ENCODE measurements at regions not wholly inside any gene's neighbourhood (a gene's known extent, or its start where the extent isn't known, plus 50 kb on each side); places are given as distances from the start of the nearest gene placed in this dataset.
A peak's percentile ranks its signal among the peaks of the same experiment; 100 is the strongest.

DNA sequence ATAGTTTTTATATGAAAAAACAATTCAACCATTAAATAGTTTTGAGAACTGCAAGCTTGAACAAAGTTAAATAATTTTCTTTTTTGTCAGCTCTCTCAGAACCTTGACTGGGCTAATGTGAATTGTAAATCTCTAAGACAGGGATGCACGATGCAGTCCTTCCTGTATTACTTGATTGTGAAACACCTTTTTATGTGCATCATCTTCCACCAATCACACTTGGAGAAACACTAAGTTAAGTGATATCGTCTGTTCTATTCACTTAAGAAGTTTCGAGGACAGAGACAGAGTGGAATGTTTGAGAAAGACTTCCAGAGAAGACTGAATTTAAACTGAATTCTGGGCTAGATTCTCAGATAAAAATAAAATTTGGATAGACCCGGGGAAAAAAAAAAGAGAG, 238.2 kb downstream of the MREG start:
- Histone ChIP-seq H3K27ac (no peak overlapping the region), H3K4me1 (ENCODE audit: low read depth) (peaks cover 36% of the 10 kb centered on the region), H3K4me3 (no peak overlapping the region), H3K27me3 (no peaks in the 10 kb centered on the region), H3K36me3 (no peaks in the 10 kb centered on the region), H3K9me3 (ENCODE audit: low read depth) (no peaks in the 10 kb centered on the region)
- TF ChIP-seq, protein P1, sequence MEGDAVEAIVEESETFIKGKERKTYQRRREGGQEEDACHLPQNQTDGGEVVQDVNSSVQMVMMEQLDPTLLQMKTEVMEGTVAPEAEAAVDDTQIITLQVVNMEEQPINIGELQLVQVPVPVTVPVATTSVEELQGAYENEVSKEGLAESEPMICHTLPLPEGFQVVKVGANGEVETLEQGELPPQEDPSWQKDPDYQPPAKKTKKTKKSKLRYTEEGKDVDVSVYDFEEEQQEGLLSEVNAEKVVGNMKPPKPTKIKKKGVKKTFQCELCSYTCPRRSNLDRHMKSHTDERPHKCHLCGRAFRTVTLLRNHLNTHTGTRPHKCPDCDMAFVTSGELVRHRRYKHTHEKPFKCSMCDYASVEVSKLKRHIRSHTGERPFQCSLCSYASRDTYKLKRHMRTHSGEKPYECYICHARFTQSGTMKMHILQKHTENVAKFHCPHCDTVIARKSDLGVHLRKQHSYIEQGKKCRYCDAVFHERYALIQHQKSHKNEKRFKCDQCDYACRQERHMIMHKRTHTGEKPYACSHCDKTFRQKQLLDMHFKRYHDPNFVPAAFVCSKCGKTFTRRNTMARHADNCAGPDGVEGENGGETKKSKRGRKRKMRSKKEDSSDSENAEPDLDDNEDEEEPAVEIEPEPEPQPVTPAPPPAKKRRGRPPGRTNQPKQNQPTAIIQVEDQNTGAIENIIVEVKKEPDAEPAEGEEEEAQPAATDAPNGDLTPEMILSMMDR (IDR thresholded peaks at IDR 0.05; ENCODE audit: low read depth, low read length): no peak
- DNase-seq (ENCODE audit: low read depth in 1 of 2, low spot score in 1 of 2): peak in 1 of 2 donors; percentile 32

DNA sequence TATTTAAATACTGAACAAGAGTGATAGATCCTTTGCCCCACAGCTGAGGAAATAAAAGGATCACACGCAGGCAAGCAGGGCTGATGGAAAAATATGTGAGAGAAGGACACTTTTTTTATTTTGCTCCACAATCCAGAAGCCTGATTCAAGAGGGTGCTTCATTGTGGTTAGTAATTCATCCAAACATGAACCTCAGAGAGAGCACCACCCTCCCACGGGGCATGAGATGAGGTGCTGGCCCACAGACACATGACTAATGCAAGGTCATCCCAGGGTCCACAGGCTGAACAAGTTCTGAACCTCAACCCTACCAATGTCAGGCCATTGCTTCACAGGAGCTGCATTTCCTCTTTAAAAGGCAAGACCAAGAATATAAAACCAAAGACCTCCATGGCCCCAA, 239.6 kb downstream of the MREG start:
- TF ChIP-seq, protein P1 (IDR thresholded peaks at IDR 0.05; ENCODE audit: low read depth, low read length): no peak
- peaks cover 37% of the 10 kb centered on the region for H3K4me1 ChIP-seq (ENCODE audit: low read depth)
- no peak overlapping the region for H3K4me3 ChIP-seq
- no peaks in the 10 kb centered on the region for H3K9me3 ChIP-seq (ENCODE audit: low read depth)
- H3K36me3 ChIP-seq: no peaks in the 10 kb centered on the region
- no peaks in the 10 kb centered on the region for H3K27me3 ChIP-seq
- H3K27ac ChIP-seq: no peak overlapping the region
- peak in 1 of 2 donors; percentile 95 for DNase-seq (ENCODE audit: low read depth in 1 of 2, low spot score in 1 of 2)

DNA sequence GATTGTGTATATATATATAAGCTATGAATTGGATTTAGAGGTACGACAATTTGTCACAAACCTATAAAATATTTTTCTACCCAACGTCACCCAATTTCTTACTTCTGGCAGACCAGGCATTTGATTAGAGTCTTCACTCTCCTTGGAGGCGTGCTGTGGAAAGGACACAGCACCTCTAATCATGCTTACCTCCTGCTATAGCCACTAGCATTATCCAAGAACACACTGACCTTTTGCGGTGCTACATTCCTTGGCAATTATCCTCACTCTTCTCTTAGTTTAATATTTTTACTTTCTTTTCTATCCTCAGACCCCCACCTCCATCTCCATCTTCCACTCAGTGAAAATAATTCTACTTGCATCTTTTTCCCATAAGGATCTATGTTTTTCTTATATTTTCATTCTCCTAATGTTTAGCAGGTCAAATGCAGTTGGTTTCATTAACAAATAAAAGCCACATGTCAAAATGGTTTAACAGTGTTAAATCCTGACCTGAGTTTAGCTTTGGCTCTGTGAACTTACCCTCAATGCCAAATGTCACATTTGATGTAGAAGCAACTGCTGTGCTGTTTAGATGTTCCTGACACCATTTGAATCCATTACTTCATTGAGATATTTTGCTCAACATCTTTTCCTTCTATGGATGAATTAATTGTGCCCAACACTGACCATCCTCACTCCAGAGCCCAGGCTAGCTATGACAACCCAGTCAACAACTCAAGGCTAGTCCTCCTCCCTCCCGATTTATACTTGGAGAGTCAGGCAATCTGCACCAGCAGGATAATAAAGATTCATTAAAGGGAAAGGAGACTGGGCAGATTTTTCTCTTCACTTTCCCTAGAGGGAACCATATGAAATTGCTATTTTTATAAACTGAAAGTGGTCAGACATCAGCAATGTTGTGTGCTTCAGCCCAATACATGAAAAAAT, 240.5 kb downstream of the MREG start:
- Histone ChIP-seq H3K27me3 (no peaks in the 10 kb centered on the region), H3K9me3 (ENCODE audit: low read depth) (no peaks in the 10 kb centered on the region), H3K4me3 (no peak overlapping the region), H3K36me3 (no peaks in the 10 kb centered on the region), H3K27ac (peak overlapping the region; percentile 59), H3K4me1 (ENCODE audit: low read depth) (peaks cover 37% of the 10 kb centered on the region)
- TF ChIP-seq, protein P1 (IDR thresholded peaks at IDR 0.05; ENCODE audit: low read depth, low read length): no peak
- peak in 1 of 2 donors; percentile 61 for DNase-seq (ENCODE audit: low read depth in 1 of 2, low spot score in 1 of 2)

DNA sequence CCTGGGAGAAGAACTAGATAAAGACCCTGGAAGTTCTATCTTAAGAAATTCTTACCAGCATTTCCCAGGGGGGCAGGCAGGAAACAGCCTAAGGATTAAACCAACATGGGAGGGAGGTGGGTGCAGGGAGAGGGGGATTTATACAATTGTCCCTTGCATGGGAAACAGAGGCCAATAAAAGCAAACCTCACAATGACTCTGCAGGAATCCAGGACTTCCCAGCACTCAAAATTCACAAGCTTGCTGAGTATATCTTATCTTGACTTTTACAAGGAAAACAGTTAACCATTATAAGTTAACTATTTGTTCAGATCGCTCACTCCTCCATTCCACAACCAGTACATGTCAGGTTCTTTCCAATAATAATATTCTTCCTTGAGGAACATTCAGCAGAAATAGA, 241.3 kb downstream of the MREG start:
- no peaks in the 10 kb centered on the region for H3K9me3 ChIP-seq (ENCODE audit: low read depth)
- peaks cover 34% of the 10 kb centered on the region for H3K4me1 ChIP-seq (ENCODE audit: low read depth)
- H3K36me3 ChIP-seq: no peaks in the 10 kb centered on the region
- peak; percentile 13 to 96 for DNase-seq (ENCODE audit: low read depth in 1 of 2, low spot score in 1 of 2)
- no peak overlapping the region for H3K4me3 ChIP-seq
- peak overlapping the region; percentile 59 for H3K27ac ChIP-seq
- H3K27me3 ChIP-seq: no peaks in the 10 kb centered on the region
- TF ChIP-seq, protein P1 (IDR thresholded peaks at IDR 0.05; ENCODE audit: low read depth, low read length): no peak

DNA sequence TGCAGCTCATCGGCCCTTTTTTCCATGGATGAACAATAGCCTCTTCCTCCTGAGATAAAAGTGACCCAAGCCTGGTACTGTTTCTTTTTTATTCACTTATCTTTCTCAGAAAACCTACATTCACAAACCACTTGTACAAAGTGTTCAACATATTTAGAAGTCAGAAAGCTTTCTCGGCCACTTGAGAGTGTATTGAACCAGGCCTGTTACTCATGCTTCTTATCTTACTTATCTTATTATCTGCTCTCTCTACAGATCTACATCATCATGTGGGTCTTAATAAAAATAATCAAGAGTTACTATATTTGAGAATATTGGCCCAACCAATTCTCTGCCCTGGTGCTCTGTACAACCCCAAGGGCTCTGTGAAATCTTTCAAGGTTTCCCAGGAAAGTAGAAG, 242.1 kb downstream of the MREG start:
- Histone ChIP-seq H3K27ac (peak overlapping the region; percentile 59), H3K4me3 (no peak overlapping the region)
- peak in 1 of 2 donors; percentile 26 for DNase-seq (ENCODE audit: low read depth in 1 of 2, low spot score in 1 of 2)

More for the DNA sequence above, 242.1 kb downstream of the MREG start:
- TF ChIP-seq, protein P1 (IDR thresholded peaks at IDR 0.05; ENCODE audit: low read depth, low read length): no peak
- H3K27me3 ChIP-seq: no peaks in the 10 kb centered on the region
- no peaks in the 10 kb centered on the region for H3K9me3 ChIP-seq (ENCODE audit: low read depth)
- H3K4me1 ChIP-seq (ENCODE audit: low read depth): peaks cover 28% of the 10 kb centered on the region
- H3K36me3 ChIP-seq: no peaks in the 10 kb centered on the region
